Esophagus squamous epithelium (tissue), 4 donors: ENCODE measurements at regions not wholly inside any gene's neighbourhood (a gene's known extent, or its start where the extent isn't known, plus 50 kb on each side); places are given as distances from the start of the nearest gene placed in this dataset.

ENCODE experiments used
- CTCF ChIP-seq, 6 experiments: fragments of 450-650 bp in 4 of 6; fragments of 200-600 bp in 2 of 6; sonication (generic) in 2 of 6; IDR thresholded peaks; one replicate each; pipeline ENCODE4 v1.5.1; 2016 to 2019; ENCODE audit warnings: antibody characterized with exemption in 6 of 6, mild to moderate bottlenecking in 4 of 6, moderate library complexity in 4 of 6
- POLR2A ChIP-seq, 4 donors: fragments of 450-650 bp; IDR thresholded peaks; one replicate each; pipeline ENCODE4 v1.6.1; 2017; ENCODE audit warnings: antibody characterized with exemption in 4 of 4, mild to moderate bottlenecking in 4 of 4, moderate library complexity in 3 of 4

GRCh38 chr1:212186427-212187207 is 98.6 kb upstream of the PPP2R5A start:
- no peak for TF ChIP-seq CTCF (IDR thresholded peaks at IDR 0.05)
- TF ChIP-seq POLR2A (IDR thresholded peaks at IDR 0.05), result no peak
